A673 (cell line): ENCODE measurements at regions not wholly inside any gene's neighbourhood (a gene's known extent, or its start where the extent isn't known, plus 50 kb on each side); places are given as distances from the start of the nearest gene placed in this dataset.
"Not testable (repeated sequence)": the region's sequence is repeated elsewhere in the genome, so short reads cannot be mapped to it uniquely, and the experiment has no call there.

Experiments used
- BruUV-seq: library from RNA; stranded (reverse); fragments of 400-500 nt; replicated peaks from 2 replicates; lab custom pipeline; 2021; lab: Mats Ljungman, UMichigan
- CTCF ChIA-PET: fragments of 300-600 bp; sonication (Branson Sonifier 250); formaldehyde crosslinking; loops from one replicate; lab custom pipeline; 2022; ENCODE audit warnings: antibody characterized with exemption; lab: Charles Lee
- POLR2A ChIA-PET: fragments of 300-600 bp; sonication (Branson Sonifier 250); formaldehyde crosslinking; loops from one replicate; lab custom pipeline; 2022; ENCODE audit warnings: antibody characterized with exemption; ENCODE audit not compliant: low non-redundant PET; lab: Charles Lee
- DNase-seq: peaks from one replicate; pipeline ENCODE4 v3.0.0-alpha.2; 2015; ENCODE audit warnings: low spot score
- H3K27ac ChIP-seq: fragments of 200-600 bp; sonication (generic); 2 replicates; pipeline ENCODE4 v1.5.1; 2016; ENCODE audit warnings: mixed run types, low read depth, mild to moderate bottlenecking, mixed read lengths, antibody characterized with exemption, low read length; ENCODE audit not compliant: poor library complexity, severe bottlenecking
- H3K27me3 ChIP-seq: fragments of 200-600 bp; sonication (generic); replicated peaks from 2 replicates; pipeline ENCODE4 v1.6.1; 2017; ENCODE audit warnings: mixed run types, low read depth, mild to moderate bottlenecking, mixed read lengths, antibody characterized with exemption, low read length; ENCODE audit not compliant: insufficient read depth, poor library complexity
- H3K36me3 ChIP-seq: fragments of 200-600 bp; sonication (generic); 2 replicates; pipeline ENCODE4 v1.6.1; 2016; ENCODE audit warnings: mixed run types, mild to moderate bottlenecking, mixed read lengths, antibody characterized with exemption, low read length; ENCODE audit not compliant: insufficient read depth, poor library complexity, severe bottlenecking
- H3K4me1 ChIP-seq: fragments of 200-600 bp; sonication (generic); 2 replicates; pipeline ENCODE4 v1.6.1; 2017; ENCODE audit warnings: mixed run types, mild to moderate bottlenecking, mixed read lengths, antibody characterized with exemption, low read length; ENCODE audit not compliant: insufficient read depth, poor library complexity, severe bottlenecking
- H3K4me3 ChIP-seq: fragments of 200-600 bp; sonication (generic); 2 replicates; pipeline ENCODE4 v1.5.1; 2016; ENCODE audit warnings: low read depth, mixed run types, mild to moderate bottlenecking, mixed read lengths, low read length; ENCODE audit not compliant: poor library complexity, severe bottlenecking
- H3K9me3 ChIP-seq: fragments of 200-600 bp; sonication (generic); 2 replicates; pipeline ENCODE4 v1.6.1; 2016; ENCODE audit warnings: mixed run types, low read depth, mild to moderate bottlenecking, mixed read lengths, antibody characterized with exemption, low read length; ENCODE audit not compliant: poor library complexity, severe bottlenecking
- CTCF ChIP-seq: fragments of 300-800, 200-600 bp; sonication (generic); conservative IDR thresholded peaks from 2 replicates; pipeline ENCODE4 v1.5.1; 2017; ENCODE audit warnings: low read depth, mild to moderate bottlenecking, antibody characterized with exemption, low read length, moderate library complexity, mixed read lengths
- EZH2 ChIP-seq: fragments of 200-600 bp; sonication (generic); IDR thresholded peaks from 2 replicates; pipeline ENCODE4 v1.6.1; 2017; ENCODE audit warnings: borderline replicate concordance, low read depth, mild to moderate bottlenecking, mixed read lengths, antibody characterized with exemption, low read length; ENCODE audit not compliant: poor library complexity, severe bottlenecking
- intact Hi-C: fragments of 100-400 bp; cut with micrococcal nuclease; formaldehyde crosslinking; loops from one replicate; pipeline ENCODE4 v1.10.0; 2022; ENCODE audit not compliant: unreplicated experiment

- Histone ChIP-seq H3K9me3 (no peaks in the 10 kb centered on the region), H3K4me1 (no peaks in the 10 kb centered on the region), H3K4me3 (no peak overlapping the region), H3K27me3 (no peaks in the 10 kb centered on the region), H3K27ac (no peak overlapping the region), H3K36me3 (no peaks in the 10 kb centered on the region)
- TF ChIP-seq EZH2 (no peak), CTCF (no peak)
- no peak for DNase-seq
- no TSS peak for BruUV-seq
- intact Hi-C loops = no loop called here
- POLR2A ChIA-PET = no interaction called here
- CTCF ChIA-PET = no interaction called here
These were observed 218.8 kb downstream of the LRIG3 start for GRCh38 chr12:58701536-58701935.

- intact Hi-C loops = no loop called here
- H3K36me3 ChIP-seq = no peaks in the 10 kb centered on the region
- no peaks in the 10 kb centered on the region for H3K9me3 ChIP-seq
- ChIA-PET CTCF (no interaction called here), POLR2A (no interaction called here)
- H3K27me3 ChIP-seq = no peaks in the 10 kb centered on the region
- no TSS peak for BruUV-seq
- TF ChIP-seq CTCF (no peak), EZH2 (no peak)
- H3K4me3 ChIP-seq = no peak overlapping the region
- no peak overlapping the region for H3K27ac ChIP-seq
- DNase-seq = no peak
- no peaks in the 10 kb centered on the region for H3K4me1 ChIP-seq
These were observed 216.4 kb downstream of the LRIG3 start for GRCh38 chr12:58703866-58704265.

- POLR2A ChIA-PET, H3K9me3 ChIP-seq, H3K27me3 ChIP-seq, H3K36me3 ChIP-seq, DNase-seq, H3K4me1 ChIP-seq, intact Hi-C loops, CTCF ChIA-PET, BruUV-seq, H3K27ac ChIP-seq, H3K4me3 ChIP-seq: not testable (repeated sequence)
These were observed 215.5 kb downstream of the LRIG3 start for GRCh38 chr12:58704770-58705169.

GRCh38 chr12:58710901-58711300, 209.4 kb downstream of the LRIG3 start:
- Histone ChIP-seq H3K27me3 (no peaks in the 10 kb centered on the region), H3K9me3 (no peaks in the 10 kb centered on the region), H3K4me1 (no peaks in the 10 kb centered on the region), H3K27ac (no peak overlapping the region), H3K36me3 (no peaks in the 10 kb centered on the region), H3K4me3 (no peak overlapping the region)
- intact Hi-C loops = no loop called here
- CTCF ChIA-PET = no interaction called here
- DNase-seq = no peak
- POLR2A ChIA-PET = no interaction called here
- TF ChIP-seq EZH2 (no peak), CTCF (no peak)
- no TSS peak for BruUV-seq
